ENCODE measurements at regions not wholly inside any gene's neighbourhood (a gene's known extent, or its start where the extent isn't known, plus 50 kb on each side); places are given as distances from the start of the nearest gene placed in this dataset.
"Not testable (repeated sequence)": the region's sequence is repeated elsewhere in the genome, so short reads cannot be mapped to it uniquely, and the experiment has no call there.

GRCh38 chr19:34088292-34088691, 84.0 kb upstream of the LSM14A start:
- no peak for ATAC-seq
- H3K27me3 ChIP-seq: peaks cover 0 to 22% (median 0%) of the 10 kb centered on the region in 9 donors
- H3K9me3 ChIP-seq: no peaks in the 10 kb centered on the region
- no peak overlapping the region for H3K4me3 ChIP-seq
- no peak for TF ChIP-seq POLR2A (IDR thresholded peaks at IDR 0.05)
- TF ChIP-seq, protein P1, sequence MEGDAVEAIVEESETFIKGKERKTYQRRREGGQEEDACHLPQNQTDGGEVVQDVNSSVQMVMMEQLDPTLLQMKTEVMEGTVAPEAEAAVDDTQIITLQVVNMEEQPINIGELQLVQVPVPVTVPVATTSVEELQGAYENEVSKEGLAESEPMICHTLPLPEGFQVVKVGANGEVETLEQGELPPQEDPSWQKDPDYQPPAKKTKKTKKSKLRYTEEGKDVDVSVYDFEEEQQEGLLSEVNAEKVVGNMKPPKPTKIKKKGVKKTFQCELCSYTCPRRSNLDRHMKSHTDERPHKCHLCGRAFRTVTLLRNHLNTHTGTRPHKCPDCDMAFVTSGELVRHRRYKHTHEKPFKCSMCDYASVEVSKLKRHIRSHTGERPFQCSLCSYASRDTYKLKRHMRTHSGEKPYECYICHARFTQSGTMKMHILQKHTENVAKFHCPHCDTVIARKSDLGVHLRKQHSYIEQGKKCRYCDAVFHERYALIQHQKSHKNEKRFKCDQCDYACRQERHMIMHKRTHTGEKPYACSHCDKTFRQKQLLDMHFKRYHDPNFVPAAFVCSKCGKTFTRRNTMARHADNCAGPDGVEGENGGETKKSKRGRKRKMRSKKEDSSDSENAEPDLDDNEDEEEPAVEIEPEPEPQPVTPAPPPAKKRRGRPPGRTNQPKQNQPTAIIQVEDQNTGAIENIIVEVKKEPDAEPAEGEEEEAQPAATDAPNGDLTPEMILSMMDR (IDR thresholded peaks at IDR 0.05): no peak
- no peak overlapping the region for H3K27ac ChIP-seq
- DNase-seq: no peak
- intact Hi-C loops (cut with DNase I): no loop called here
- H3K4me1 ChIP-seq: no peaks in the 10 kb centered on the region
- no peaks in the 10 kb centered on the region for H3K36me3 ChIP-seq

GRCh38 chr19:34089566-34089965, 82.7 kb upstream of the LSM14A start:
- DNase-seq (no peak), ATAC-seq (no peak)
- TF ChIP-seq, protein P1 (IDR thresholded peaks at IDR 0.05): no peak
- no peak for TF ChIP-seq POLR2A (IDR thresholded peaks at IDR 0.05)
- WGBS, 4 donors: 64 to 72% (median 68%) methylated on average over 5 of the region's 5 CpGs
- Histone ChIP-seq H3K27ac (no peak overlapping the region), H3K4me3 (no peak overlapping the region), H3K4me1 (no peaks in the 10 kb centered on the region), H3K27me3 (peaks cover 0 to 14% (median 0%) of the 10 kb centered on the region in 9 donors), H3K36me3 (no peaks in the 10 kb centered on the region), H3K9me3 (no peaks in the 10 kb centered on the region)
- intact Hi-C loops (cut with DNase I): no loop called here

DNA sequence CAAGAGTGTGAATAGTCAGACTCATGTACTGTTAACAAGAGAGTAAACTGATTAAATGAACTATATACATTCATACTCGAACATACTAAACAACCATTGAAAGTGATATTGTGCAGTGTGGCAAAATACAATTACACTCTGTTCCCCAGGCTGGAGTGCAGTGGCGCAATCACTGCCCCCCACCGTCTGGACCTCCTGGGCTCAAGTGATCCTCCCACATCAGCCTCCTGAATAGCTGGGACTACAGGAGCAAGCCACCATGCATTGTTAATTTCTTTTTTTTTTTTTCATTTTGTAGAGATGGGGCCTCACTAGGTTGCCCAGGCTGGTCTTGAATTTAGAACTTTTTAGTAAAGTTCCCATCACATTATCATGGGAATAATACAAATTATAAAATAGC, 77.3 kb upstream of the LSM14A start:
- intact Hi-C loops (cut with DNase I): loop anchor here in 2 of 10 donors (1.0 to 10.0 kb wide), 2 partner anchors 317 to 660 kb away; no protein-coding TSS in a partner anchor
- no peak for DNase-seq
- Histone ChIP-seq H3K9me3 (no peaks in the 10 kb centered on the region), H3K27me3 (peaks cover 0 to 9% (median 0%) of the 10 kb centered on the region in 9 donors), H3K27ac (no peak overlapping the region), H3K4me3 (no peak overlapping the region), H3K36me3 (no peaks in the 10 kb centered on the region), H3K4me1 (peaks cover 0 to 7% (median 0%) of the 10 kb centered on the region in 12 donors)
- TF ChIP-seq, protein P1 (IDR thresholded peaks at IDR 0.05): no peak
- TF ChIP-seq POLR2A (IDR thresholded peaks at IDR 0.05): no peak
- 75 to 83% (median 77%) methylated on average over 3 of the region's 3 CpGs for WGBS, 4 donors
- no peak for ATAC-seq

GRCh38 chr19:34095411-34095810, 76.9 kb upstream of the LSM14A start:
- H3K27me3 ChIP-seq: peaks cover 0 to 12% (median 0%) of the 10 kb centered on the region in 9 donors
- not testable (repeated sequence) for H3K27ac ChIP-seq, H3K4me3 ChIP-seq, H3K9me3 ChIP-seq, DNase-seq, H3K4me1 ChIP-seq, ATAC-seq, H3K36me3 ChIP-seq
- intact Hi-C loops (cut with DNase I): loop anchor here in 2 of 10 donors (1.0 to 10.0 kb wide), 2 partner anchors 317 to 661 kb away; no protein-coding TSS in a partner anchor
- WGBS, 4 donors: 93 to 95% (median 94%) methylated on average over 5 of the region's 5 CpGs
